HUES48 (cell line): ENCODE measurements at regions not wholly inside any gene's neighbourhood (a gene's known extent, or its start where the extent isn't known, plus 50 kb on each side); places are given as distances from the start of the nearest gene placed in this dataset.

Experiments
- H3K27ac ChIP-seq: one replicate; pipeline ENCODE4 v1.7.0; 2013; ENCODE audit warnings: low read depth, low read length, inconsistent platforms
- H3K27me3 ChIP-seq: 2 replicates; pipeline ENCODE4 v1.6.1; 2013; ENCODE audit warnings: mild to moderate bottlenecking, low read length; ENCODE audit not compliant: control insufficient read depth, insufficient read depth
- H3K36me3 ChIP-seq: 2 replicates; pipeline ENCODE4 v1.6.1; 2013; ENCODE audit warnings: low read length; ENCODE audit not compliant: control insufficient read depth, insufficient read depth
- H3K4me1 ChIP-seq: 2 replicates; pipeline ENCODE4 v1.6.1; 2013; ENCODE audit warnings: mild to moderate bottlenecking, low read length; ENCODE audit not compliant: control insufficient read depth, insufficient read depth
- H3K4me3 ChIP-seq: 2 replicates; pipeline ENCODE4 v1.5.1; 2013; ENCODE audit warnings: mild to moderate bottlenecking, low read depth, low read length
- H3K9ac ChIP-seq: 2 replicates; pipeline ENCODE4 v1.6.1; 2013; ENCODE audit warnings: mild to moderate bottlenecking, low read depth, low read length, moderate library complexity
- H3K9me3 ChIP-seq: 2 replicates; pipeline ENCODE4 v1.6.1; 2013; ENCODE audit warnings: low read length; ENCODE audit not compliant: control insufficient read depth, insufficient read depth

GRCh38 chr16:49027420-49027819 lies 254.2 kb downstream of the CBLN1 start:
- Histone ChIP-seq H3K9me3 (no peaks in the 10 kb centered on the region), H3K9ac (no peak overlapping the region), H3K27me3 (no peaks in the 10 kb centered on the region), H3K36me3 (no peaks in the 10 kb centered on the region), H3K4me3 (no peak overlapping the region), H3K27ac (no peak overlapping the region), H3K4me1 (peaks cover 15% of the 10 kb centered on the region)

GRCh38 chr16:49026566-49027181 lies 255.0 kb downstream of the CBLN1 start:
- H3K27me3 ChIP-seq: no peaks in the 10 kb centered on the region
- no peaks in the 10 kb centered on the region for H3K36me3 ChIP-seq
- H3K4me1 ChIP-seq: peaks cover 22% of the 10 kb centered on the region
- H3K27ac ChIP-seq: no peak overlapping the region
- H3K9me3 ChIP-seq: no peaks in the 10 kb centered on the region
- H3K9ac ChIP-seq: no peak overlapping the region
- H3K4me3 ChIP-seq: no peak overlapping the region

GRCh38 chr16:49024896-49025295 lies 256.7 kb downstream of the CBLN1 start:
- Histone ChIP-seq H3K9me3 (no peaks in the 10 kb centered on the region), H3K36me3 (no peaks in the 10 kb centered on the region), H3K9ac (no peak overlapping the region), H3K4me3 (no peak overlapping the region), H3K27ac (no peak overlapping the region), H3K4me1 (peaks cover 40% of the 10 kb centered on the region), H3K27me3 (no peaks in the 10 kb centered on the region)

GRCh38 chr16:49024016-49024415 lies 257.6 kb downstream of the CBLN1 start:
- no peak overlapping the region for H3K4me3 ChIP-seq

GRCh38 chr16:49023050-49023449 lies 258.6 kb downstream of the CBLN1 start:
- no peaks in the 10 kb centered on the region for H3K9me3 ChIP-seq
- no peaks in the 10 kb centered on the region for H3K36me3 ChIP-seq
- H3K27ac ChIP-seq: no peak overlapping the region
- peaks cover 53% of the 10 kb centered on the region for H3K4me1 ChIP-seq
- no peak overlapping the region for H3K4me3 ChIP-seq
- no peaks in the 10 kb centered on the region for H3K27me3 ChIP-seq
- peak overlapping the region; percentile 31; the same call in 1 of the 2 replicates for H3K9ac ChIP-seq

More at GRCh38 chr16:49024016-49024415, 257.6 kb downstream of the CBLN1 start:
- Histone ChIP-seq H3K9me3 (no peaks in the 10 kb centered on the region), H3K27ac (no peak overlapping the region), H3K27me3 (no peaks in the 10 kb centered on the region), H3K4me1 (peaks cover 48% of the 10 kb centered on the region), H3K9ac (no peak overlapping the region), H3K36me3 (no peaks in the 10 kb centered on the region)

GRCh38 chr16:49022351-49022963 lies 259.2 kb downstream of the CBLN1 start:
- peaks cover 53% of the 10 kb centered on the region for H3K4me1 ChIP-seq
- peak overlapping the region; percentile 31; the same call in 1 of the 2 replicates for H3K9ac ChIP-seq
- no peak overlapping the region for H3K27ac ChIP-seq
- no peaks in the 10 kb centered on the region for H3K36me3 ChIP-seq
- H3K4me3 ChIP-seq: no peak overlapping the region
- H3K27me3 ChIP-seq: no peaks in the 10 kb centered on the region
- no peaks in the 10 kb centered on the region for H3K9me3 ChIP-seq

GRCh38 chr16:49021136-49021535 lies 260.5 kb downstream of the CBLN1 start:
- Histone ChIP-seq H3K27me3 (no peaks in the 10 kb centered on the region), H3K36me3 (no peaks in the 10 kb centered on the region), H3K4me3 (no peak overlapping the region), H3K4me1 (peaks cover 53% of the 10 kb centered on the region), H3K9me3 (no peaks in the 10 kb centered on the region), H3K9ac (no peak overlapping the region), H3K27ac (peak overlapping the region; percentile 54)

- Histone ChIP-seq H3K27me3 (no peaks in the 10 kb centered on the region), H3K9me3 (no peaks in the 10 kb centered on the region), H3K4me3 (no peak overlapping the region), H3K36me3 (no peaks in the 10 kb centered on the region), H3K27ac (no peak overlapping the region), H3K9ac (no peak overlapping the region), H3K4me1 (peaks cover 53% of the 10 kb centered on the region)
These were observed 261.2 kb downstream of the CBLN1 start for GRCh38 chr16:49020436-49020835.

GRCh38 chr16:49019831-49020230 lies 261.8 kb downstream of the CBLN1 start:
- Histone ChIP-seq H3K4me3 (no peak overlapping the region), H3K27ac (no peak overlapping the region), H3K4me1 (peaks cover 53% of the 10 kb centered on the region), H3K9ac (no peak overlapping the region), H3K9me3 (no peaks in the 10 kb centered on the region), H3K36me3 (no peaks in the 10 kb centered on the region), H3K27me3 (no peaks in the 10 kb centered on the region)

- peak overlapping the region; percentile 15 for H3K27ac ChIP-seq
- no peaks in the 10 kb centered on the region for H3K27me3 ChIP-seq
- H3K4me3 ChIP-seq: no peak overlapping the region
- H3K4me1 ChIP-seq: peaks cover 53% of the 10 kb centered on the region
- H3K9me3 ChIP-seq: no peaks in the 10 kb centered on the region
- no peak overlapping the region for H3K9ac ChIP-seq
- no peaks in the 10 kb centered on the region for H3K36me3 ChIP-seq
These were observed 262.5 kb downstream of the CBLN1 start for GRCh38 chr16:49019081-49019633.

GRCh38 chr16:49018259-49018931 lies 263.2 kb downstream of the CBLN1 start:
- no peaks in the 10 kb centered on the region for H3K27me3 ChIP-seq
- H3K27ac ChIP-seq: no peak overlapping the region
- peaks cover 47% of the 10 kb centered on the region for H3K4me1 ChIP-seq
- H3K9ac ChIP-seq: no peak overlapping the region
- no peaks in the 10 kb centered on the region for H3K36me3 ChIP-seq
- no peak overlapping the region for H3K4me3 ChIP-seq
- no peaks in the 10 kb centered on the region for H3K9me3 ChIP-seq
